ENCODE measurements at regions not wholly inside any gene's neighbourhood (a gene's known extent, or its start where the extent isn't known, plus 50 kb on each side); places are given as distances from the start of the nearest gene placed in this dataset.
"Not testable (repeated sequence)": the region's sequence is repeated elsewhere in the genome, so short reads cannot be mapped to it uniquely, and the experiment has no call there.

GRCh38 chr5:115428248-115428647 is 116.3 kb downstream of the FEM1C start:
- WGBS: 83% methylated on average over 2 of the region's 2 CpGs
- Histone ChIP-seq H3K4me3 (no peak overlapping the region), H3K4me1 (peaks cover 14% of the 10 kb centered on the region), H3K27ac (no peak overlapping the region), H3K36me3 (no peaks in the 10 kb centered on the region), H3K27me3 (no peaks in the 10 kb centered on the region), H3K9me3 (no peaks in the 10 kb centered on the region)
- TF ChIP-seq POLR2A (IDR thresholded peaks at IDR 0.05) (no peak), EP300 (IDR thresholded peaks at IDR 0.05) (no peak), POLR2AphosphoS5 (IDR thresholded peaks at IDR 0.05) (no peak), CTCF (IDR thresholded peaks at IDR 0.05) (no peak)
- no peak for DNase-seq (ENCODE audit: low spot score in 2 of 2)

GRCh38 chr5:115424446-115424845 is 120.1 kb downstream of the FEM1C start:
- 95% methylated on average over 3 of the region's 3 CpGs for WGBS
- Histone ChIP-seq H3K4me1 (peaks cover 22% of the 10 kb centered on the region), H3K36me3 (no peaks in the 10 kb centered on the region), H3K4me3 (no peak overlapping the region), H3K9me3 (no peaks in the 10 kb centered on the region), H3K27me3 (no peaks in the 10 kb centered on the region), H3K27ac (no peak overlapping the region)
- no peak for TF ChIP-seq POLR2A (IDR thresholded peaks at IDR 0.05)
- TF ChIP-seq EP300 (IDR thresholded peaks at IDR 0.05): no peak
- no peak for TF ChIP-seq CTCF (IDR thresholded peaks at IDR 0.05)
- TF ChIP-seq POLR2AphosphoS5 (IDR thresholded peaks at IDR 0.05): no peak
- no peak for DNase-seq (ENCODE audit: low spot score in 2 of 2)

GRCh38 chr5:115424030-115424429 is 120.5 kb downstream of the FEM1C start:
- no peak for DNase-seq (ENCODE audit: low spot score in 2 of 2)
- H3K27ac ChIP-seq: no peak overlapping the region
- no peaks in the 10 kb centered on the region for H3K27me3 ChIP-seq
- H3K36me3 ChIP-seq: no peaks in the 10 kb centered on the region
- H3K9me3 ChIP-seq: no peaks in the 10 kb centered on the region
- H3K4me3 ChIP-seq: no peak overlapping the region
- WGBS: 89% methylated on average over 5 of the region's 5 CpGs
- no peak for TF ChIP-seq EP300 (IDR thresholded peaks at IDR 0.05)
- no peak for TF ChIP-seq CTCF (IDR thresholded peaks at IDR 0.05)
- no peak for TF ChIP-seq POLR2AphosphoS5 (IDR thresholded peaks at IDR 0.05)
- no peak for TF ChIP-seq POLR2A (IDR thresholded peaks at IDR 0.05)
- peaks cover 21% of the 10 kb centered on the region for H3K4me1 ChIP-seq

GRCh38 chr5:115423541-115423940 is 121.0 kb downstream of the FEM1C start:
- WGBS: 26% methylated on average over 4 of the region's 5 CpGs
- Histone ChIP-seq H3K36me3 (no peaks in the 10 kb centered on the region), H3K27me3 (no peaks in the 10 kb centered on the region), H3K9me3 (no peaks in the 10 kb centered on the region), H3K27ac (no peak overlapping the region), H3K4me3 (no peak overlapping the region), H3K4me1 (peaks cover 24% of the 10 kb centered on the region)
- no peak for TF ChIP-seq POLR2A (IDR thresholded peaks at IDR 0.05)
- no peak for TF ChIP-seq EP300 (IDR thresholded peaks at IDR 0.05)
- TF ChIP-seq POLR2AphosphoS5 (IDR thresholded peaks at IDR 0.05): no peak
- no peak for TF ChIP-seq CTCF (IDR thresholded peaks at IDR 0.05)
- no peak for DNase-seq (ENCODE audit: low spot score in 2 of 2)

- 100% methylated on average over 1 of the region's 1 CpG for WGBS
- H3K9me3 ChIP-seq: no peaks in the 10 kb centered on the region
- no peak for DNase-seq (ENCODE audit: low spot score in 2 of 2)
- no peaks in the 10 kb centered on the region for H3K27me3 ChIP-seq
- no peaks in the 10 kb centered on the region for H3K36me3 ChIP-seq
- no peak overlapping the region for H3K4me3 ChIP-seq
- H3K27ac ChIP-seq: no peak overlapping the region
- H3K4me1 ChIP-seq: peaks cover 24% of the 10 kb centered on the region
- no peak for TF ChIP-seq CTCF (IDR thresholded peaks at IDR 0.05)
- no peak for TF ChIP-seq POLR2AphosphoS5 (IDR thresholded peaks at IDR 0.05)
- no peak for TF ChIP-seq EP300 (IDR thresholded peaks at IDR 0.05)
- TF ChIP-seq POLR2A (IDR thresholded peaks at IDR 0.05): no peak
Measured at GRCh38 chr5:115423051-115423450, 121.5 kb downstream of the FEM1C start.

- not testable (repeated sequence) for DNase-seq (ENCODE audit: low spot score in 2 of 2); H3K27ac ChIP-seq; H3K36me3 ChIP-seq; H3K4me3 ChIP-seq; H3K9me3 ChIP-seq; H3K27me3 ChIP-seq
- no CpG with 5 or more reads among the region's 3 CpGs for WGBS
- H3K4me1 ChIP-seq: peaks cover 24% of the 10 kb centered on the region
Measured at GRCh38 chr5:115420812-115421211, 123.8 kb downstream of the FEM1C start.

All from suprapubic skin (tissue), 4 donors.